Left ventricle myocardium inferior (tissue), 1 donor: ENCODE measurements at regions not wholly inside any gene's neighbourhood (a gene's known extent, or its start where the extent isn't known, plus 50 kb on each side); places are given as distances from the start of the nearest gene placed in this dataset.
A peak's percentile ranks its signal among the peaks of the same experiment; 100 is the strongest.

Experiments
- DNase-seq: peaks from one replicate; pipeline ENCODE4 v3.0.0-alpha.2; 2020
- H3K27ac ChIP-seq: fragments of 200-600 bp; replicated peaks from 2 replicates; pipeline ENCODE4 v1.8.0; 2021
- H3K27me3 ChIP-seq: fragments of 200-600 bp; 2 replicates; pipeline ENCODE4 v1.8.0; 2021; ENCODE audit warnings: low read depth
- H3K36me3 ChIP-seq: fragments of 200-600 bp; 2 replicates; pipeline ENCODE4 v1.8.0; 2021
- H3K4me1 ChIP-seq: fragments of 200-600 bp; 2 replicates; pipeline ENCODE4 v1.8.0; 2021
- H3K4me3 ChIP-seq: fragments of 200-600 bp; 2 replicates; pipeline ENCODE4 v1.8.0; 2021; ENCODE audit warnings: mild to moderate bottlenecking, moderate library complexity
- H3K9me3 ChIP-seq: fragments of 200-600 bp; replicated peaks from 2 replicates; pipeline ENCODE4 v1.8.0; 2021
- CTCF ChIP-seq: fragments of 200-600 bp; IDR thresholded peaks from 2 replicates; pipeline ENCODE4 v1.8.0; 2021; ENCODE audit warnings: antibody characterized with exemption, mild to moderate bottlenecking, borderline replicate concordance
- intact Hi-C: fragments of 100-400 bp; cut with micrococcal nuclease; formaldehyde crosslinking; loops from one replicate; pipeline ENCODE4 v1.11.0; 2022
- donor health status: DM: no; HTN: yes; CAD: no; lungs with severe emphysema.

DNA sequence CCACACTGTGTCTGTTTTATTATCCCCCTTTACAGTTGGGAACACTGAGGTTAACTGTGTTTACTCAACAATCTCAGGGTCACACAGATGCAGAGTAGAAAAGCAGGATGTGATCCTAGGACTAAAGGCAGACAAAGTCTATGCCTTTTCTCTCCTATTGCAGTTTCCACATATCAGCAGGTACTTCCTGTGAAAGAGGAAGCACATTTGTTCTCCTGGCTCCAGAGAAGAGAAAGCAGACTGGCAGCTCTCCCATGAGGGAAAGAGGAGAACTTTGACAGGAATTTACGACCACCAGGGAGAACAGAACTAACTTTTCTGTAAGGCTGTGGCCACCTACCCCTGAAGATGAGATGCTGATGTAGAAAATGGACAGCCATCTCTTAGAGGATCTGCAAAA is 84.2 kb upstream of the TNC start:
- Histone ChIP-seq H3K4me3 (no peak overlapping the region), H3K9me3 (no peaks in the 10 kb centered on the region), H3K27ac (no peak overlapping the region), H3K27me3 (peaks cover 16% of the 10 kb centered on the region), H3K36me3 (no peaks in the 10 kb centered on the region), H3K4me1 (no peaks in the 10 kb centered on the region)
- DNase-seq = no peak
- intact Hi-C loops = no loop called here
- no peak for TF ChIP-seq CTCF

DNA sequence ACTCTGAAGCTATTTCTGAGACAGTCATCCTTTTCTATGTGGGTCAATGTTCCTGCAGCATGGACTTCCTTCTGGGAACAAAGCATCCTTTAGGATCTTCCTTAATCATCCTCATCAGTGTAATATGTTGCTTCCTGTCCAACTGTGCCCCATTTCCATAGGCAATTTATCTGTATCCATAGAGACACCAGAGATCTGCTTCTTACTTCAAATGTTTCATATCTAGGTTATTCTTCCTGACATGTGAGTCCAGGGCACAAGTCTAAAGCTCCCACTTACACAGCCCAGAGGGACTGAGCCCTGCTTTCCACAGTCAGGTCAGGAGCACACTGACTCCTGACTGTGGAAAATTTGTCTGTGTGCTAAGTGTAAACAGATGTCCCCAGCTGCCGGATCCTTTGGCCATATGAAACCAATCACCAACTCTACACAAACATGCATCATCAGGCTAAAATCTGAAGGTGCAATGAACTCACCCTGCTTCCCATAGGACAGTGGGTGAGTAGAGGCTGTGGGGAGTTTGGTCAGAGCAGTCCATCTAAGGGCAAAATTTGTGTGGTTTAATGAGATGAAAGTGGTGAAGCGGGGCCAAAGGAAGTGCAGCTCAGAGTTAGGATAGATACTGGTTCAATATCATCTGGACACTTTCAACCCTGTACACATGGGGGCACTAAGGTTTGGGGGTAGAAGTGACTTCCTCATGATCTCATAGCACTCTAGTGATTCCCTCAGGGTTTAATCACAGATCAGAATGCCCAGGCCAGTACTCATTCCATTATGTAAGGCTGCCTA is 85.2 kb upstream of the TNC start:
- H3K27ac ChIP-seq = no peak overlapping the region
- no peaks in the 10 kb centered on the region for H3K9me3 ChIP-seq
- H3K36me3 ChIP-seq = no peaks in the 10 kb centered on the region
- intact Hi-C loops = no loop called here
- H3K4me1 ChIP-seq = no peaks in the 10 kb centered on the region
- no peak overlapping the region for H3K4me3 ChIP-seq
- H3K27me3 ChIP-seq = peaks cover 13% of the 10 kb centered on the region
- peak; percentile 28 for DNase-seq
- no peak for TF ChIP-seq CTCF

- intact Hi-C loops = no loop called here
- no peak overlapping the region for H3K4me3 ChIP-seq
- no peak for TF ChIP-seq CTCF
- no peaks in the 10 kb centered on the region for H3K4me1 ChIP-seq
- H3K9me3 ChIP-seq = no peaks in the 10 kb centered on the region
- H3K27ac ChIP-seq = no peak overlapping the region
- H3K27me3 ChIP-seq = peaks cover 4% of the 10 kb centered on the region
- DNase-seq = no peak
- no peaks in the 10 kb centered on the region for H3K36me3 ChIP-seq
Observed at GRCh38 chr9:115204904-115205453, 87.0 kb upstream of the TNC start.

GRCh38 chr9:115207003-115207836 is 89.3 kb upstream of the TNC start:
- Histone ChIP-seq H3K36me3 (no peaks in the 10 kb centered on the region), H3K27ac (no peak overlapping the region), H3K9me3 (no peaks in the 10 kb centered on the region), H3K4me1 (peaks cover 7% of the 10 kb centered on the region), H3K4me3 (no peak overlapping the region), H3K27me3 (peaks cover 4% of the 10 kb centered on the region)
- intact Hi-C loops = no loop called here
- no peak for DNase-seq
- TF ChIP-seq CTCF = no peak

DNA sequence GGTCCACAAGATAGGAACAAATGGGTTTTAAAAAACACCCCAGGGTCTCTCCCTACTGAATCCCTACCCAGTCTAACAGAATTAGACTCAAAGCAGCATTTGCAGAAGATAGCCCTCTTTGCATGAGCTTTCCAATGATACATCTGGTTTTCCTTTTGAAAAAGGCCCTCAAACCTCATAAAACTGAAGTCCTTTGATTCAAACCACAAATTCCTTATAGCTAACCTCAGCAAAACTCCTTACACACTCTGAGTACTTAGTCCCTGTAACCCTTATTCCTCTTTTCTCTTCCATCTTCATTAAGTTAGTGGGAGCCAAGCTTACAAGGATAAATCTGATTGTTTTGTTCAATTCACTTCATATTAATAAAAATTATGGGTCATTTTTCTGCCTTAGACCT is 90.5 kb upstream of the TNC start:
- H3K27me3 ChIP-seq = no peaks in the 10 kb centered on the region
- H3K9me3 ChIP-seq = no peaks in the 10 kb centered on the region
- no peaks in the 10 kb centered on the region for H3K36me3 ChIP-seq
- TF ChIP-seq CTCF = no peak
- intact Hi-C loops = no loop called here
- H3K27ac ChIP-seq = no peak overlapping the region
- DNase-seq = no peak
- H3K4me3 ChIP-seq = no peak overlapping the region
- H3K4me1 ChIP-seq = peaks cover 7% of the 10 kb centered on the region
